ENCODE measurements at regions not wholly inside any gene's neighbourhood (a gene's known extent, or its start where the extent isn't known, plus 50 kb on each side); places are given as distances from the start of the nearest gene placed in this dataset.

DNA sequence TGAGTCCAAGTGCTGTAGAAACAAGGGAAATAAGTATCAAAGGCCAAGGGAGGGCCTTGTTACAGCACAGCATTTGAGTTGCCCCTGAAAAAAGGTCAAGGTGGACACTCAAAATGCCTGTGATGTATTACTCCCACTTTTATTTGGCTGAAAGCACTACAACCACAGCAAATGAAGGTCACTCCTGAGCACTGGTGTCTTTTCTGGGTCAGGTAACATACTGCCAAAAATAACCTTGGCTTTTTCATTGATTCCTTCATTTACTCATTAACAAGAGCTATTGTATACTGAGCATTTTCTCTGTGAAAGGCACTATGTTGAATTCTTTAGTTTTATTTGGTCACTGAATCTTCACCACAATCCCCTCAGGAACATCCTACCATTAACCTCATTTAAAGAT, 590.3 kb downstream of the BCL11A start:
- no peak for DNase-seq

DNA sequence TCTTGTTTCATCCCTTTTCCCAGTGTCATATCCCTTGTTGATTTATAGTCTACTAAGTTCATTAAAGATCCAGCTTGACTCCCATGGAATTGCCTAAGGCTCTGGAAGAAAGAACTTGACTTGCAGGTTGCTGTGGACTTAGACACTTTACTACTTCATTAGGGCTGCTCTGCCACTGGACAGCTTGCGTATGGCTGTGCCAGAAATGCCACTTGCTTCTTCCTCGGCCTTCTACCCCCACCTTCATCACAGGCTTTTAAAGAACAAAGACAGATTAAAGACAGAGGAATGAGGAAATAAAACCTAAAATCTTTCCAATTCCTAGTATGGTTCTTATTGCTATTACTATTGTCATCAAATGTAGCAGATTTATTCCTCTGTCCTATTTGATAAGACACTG, 591.7 kb downstream of the BCL11A start:
- DNase-seq: no peak

DNA sequence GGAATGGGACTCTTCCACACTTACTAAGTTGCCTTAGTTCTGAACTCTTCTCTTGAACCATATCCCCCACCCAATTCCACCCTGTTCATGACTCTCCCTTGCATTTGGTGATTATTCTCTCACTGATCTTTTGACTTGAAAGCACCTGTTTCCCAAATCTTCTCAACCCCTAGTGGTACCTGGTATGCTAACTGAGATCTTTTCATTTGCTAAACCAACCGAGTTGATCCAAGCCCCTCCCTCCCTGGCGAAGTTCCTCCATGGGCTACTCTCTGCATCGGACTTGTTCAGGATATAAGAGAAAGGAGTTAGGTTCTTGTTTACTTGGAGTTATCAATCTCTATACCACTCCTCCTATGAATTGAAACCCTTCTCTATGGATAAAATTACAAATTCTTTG, 593.5 kb downstream of the BCL11A start:
- DNase-seq: no peak

DNA sequence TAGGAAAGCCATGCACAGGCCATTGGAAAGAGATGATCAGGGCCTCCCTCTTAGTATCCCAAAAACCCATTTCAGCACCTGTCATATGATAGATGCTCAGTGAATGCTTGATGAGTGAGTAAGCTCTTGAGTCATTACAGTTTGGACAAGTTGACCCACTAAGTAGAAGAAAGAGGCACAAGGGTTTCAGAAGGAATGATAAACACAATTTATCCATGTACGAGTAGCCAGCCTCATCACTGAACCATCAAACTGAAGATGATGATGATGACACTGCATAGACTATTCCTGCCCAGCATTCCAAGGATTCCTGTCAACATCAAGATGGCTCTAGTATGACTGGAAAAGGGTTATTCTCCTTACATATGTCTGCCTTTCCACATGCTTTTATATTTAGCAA, 596.0 kb downstream of the BCL11A start:
- no peak for DNase-seq

DNA sequence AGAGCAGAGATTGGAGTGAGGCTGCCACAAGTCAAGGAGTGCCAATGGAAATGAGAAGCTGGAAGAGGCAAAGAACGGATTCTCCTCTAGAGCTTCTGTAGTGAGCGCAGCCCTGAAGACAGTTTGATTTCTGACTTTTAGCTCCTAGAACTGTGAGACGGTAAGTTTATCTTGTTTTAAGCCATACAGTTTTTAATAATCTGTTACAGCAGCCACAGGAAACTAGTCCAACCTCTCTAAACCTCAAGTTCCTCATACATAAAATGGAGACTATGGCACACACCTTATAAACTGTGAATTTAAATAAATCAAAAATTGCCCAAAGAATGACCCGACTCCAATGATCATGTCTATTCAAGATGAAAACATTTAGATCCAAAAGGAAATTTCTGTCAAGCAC, 596.5 kb downstream of the BCL11A start:
- DNase-seq: no peak

DNA sequence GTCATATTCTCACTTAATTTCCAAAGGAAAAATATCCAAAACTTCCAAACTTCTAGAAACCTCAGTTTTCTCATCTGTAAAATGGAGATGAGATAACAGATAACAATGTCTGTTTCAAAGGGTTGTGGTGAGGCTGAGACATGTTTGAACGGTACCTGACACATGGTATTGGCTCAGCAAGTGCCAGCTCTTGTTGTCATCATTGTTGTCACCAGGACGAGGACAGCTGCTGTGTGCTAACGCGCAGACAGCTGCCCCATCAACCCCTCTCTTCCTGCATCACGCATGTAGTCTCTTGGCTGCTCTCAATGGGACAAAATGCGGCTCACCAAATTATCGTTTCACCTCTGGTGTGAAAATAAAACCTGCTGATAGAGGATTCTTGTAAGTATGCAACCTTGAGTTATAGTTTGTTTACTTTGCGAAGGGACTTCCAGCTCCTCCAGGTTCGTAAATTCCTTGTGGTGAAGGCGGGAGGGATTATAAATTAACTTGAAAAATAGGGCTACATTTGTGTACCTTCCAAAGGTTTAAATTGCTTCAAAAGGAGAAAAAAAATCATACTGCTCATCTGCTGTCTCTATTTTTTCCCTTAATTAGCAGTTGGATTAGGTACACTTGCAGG, 605.4 kb downstream of the BCL11A start:
- DNase-seq: no peak

DNA sequence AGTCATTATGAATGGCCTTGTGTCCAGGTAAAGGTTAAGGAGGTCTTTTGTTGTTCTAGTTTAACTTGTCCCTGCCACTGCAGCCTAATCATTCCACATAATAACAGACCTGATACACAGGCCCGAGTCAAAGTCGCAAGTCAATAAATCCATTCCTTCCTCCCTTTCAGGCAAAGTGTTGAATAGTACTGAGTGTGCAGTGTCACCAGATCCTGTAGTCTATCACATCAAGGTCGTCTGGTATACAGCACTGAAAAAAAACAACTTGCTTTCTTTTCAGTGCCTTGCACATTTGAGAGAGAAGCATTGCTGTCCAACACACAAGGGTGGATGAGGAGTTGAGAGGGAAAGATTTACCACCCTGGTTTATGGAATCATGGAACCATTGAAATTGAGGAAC, 606.2 kb downstream of the BCL11A start:
- DNase-seq: no peak

DNA sequence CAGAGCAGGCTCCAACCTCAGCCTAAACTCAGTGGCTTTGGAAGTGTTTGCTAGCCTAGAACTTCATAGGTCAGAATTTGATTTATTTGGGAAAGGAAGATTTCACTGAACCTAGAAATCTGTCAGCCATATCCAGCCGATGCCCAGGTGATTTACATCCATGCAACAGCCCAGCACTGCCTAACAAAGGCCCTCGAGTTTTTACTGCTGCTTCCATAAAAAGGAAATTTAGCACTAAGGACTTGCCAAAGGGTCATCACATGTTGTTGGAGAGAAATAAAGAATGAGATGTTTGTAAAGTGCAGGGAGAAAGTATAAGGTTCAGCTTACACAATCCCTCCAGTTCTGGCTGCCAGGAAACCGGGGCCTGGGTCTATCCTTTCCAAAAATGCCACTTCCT, 614.2 kb downstream of the BCL11A start:
- no peak for DNase-seq

DNA sequence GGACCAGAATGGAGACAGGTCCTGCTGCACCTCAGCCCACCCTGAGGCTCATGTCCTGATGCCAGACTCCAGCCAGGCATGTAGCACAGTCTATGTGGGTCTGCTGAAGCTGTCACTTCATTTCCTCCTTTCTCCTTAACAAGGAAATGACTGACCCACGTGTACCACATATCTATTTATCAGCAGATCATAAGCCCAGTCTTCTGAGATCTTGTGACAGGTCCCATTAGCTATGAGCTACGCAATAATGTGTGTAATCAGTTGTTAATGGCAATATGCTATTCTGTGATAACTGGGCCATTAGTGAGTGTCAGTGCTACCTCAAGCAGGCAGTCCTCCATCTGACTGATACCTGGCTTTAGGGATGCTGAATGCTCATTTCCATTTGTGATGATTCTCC, 615.3 kb downstream of the BCL11A start:
- DNase-seq: no peak

DNA sequence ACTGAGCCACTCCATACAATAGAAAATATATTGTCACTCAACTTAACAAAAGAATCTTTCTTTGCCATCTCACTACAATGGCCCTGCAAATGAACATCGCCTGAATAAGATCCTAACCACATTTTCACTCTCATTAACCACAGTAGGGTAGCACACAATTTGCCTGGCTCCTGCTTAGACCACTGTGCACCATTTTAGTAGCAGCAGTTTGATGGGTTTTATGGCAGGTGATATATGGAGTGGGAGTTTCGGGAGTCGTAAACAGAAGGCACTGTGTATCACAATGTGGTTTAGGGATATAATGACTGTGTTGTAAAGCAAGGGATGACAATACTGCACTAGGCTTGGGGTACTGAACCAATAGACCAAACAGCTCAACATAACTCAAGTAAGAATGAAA, 617.4 kb downstream of the BCL11A start:
- DNase-seq: no peak

DNA sequence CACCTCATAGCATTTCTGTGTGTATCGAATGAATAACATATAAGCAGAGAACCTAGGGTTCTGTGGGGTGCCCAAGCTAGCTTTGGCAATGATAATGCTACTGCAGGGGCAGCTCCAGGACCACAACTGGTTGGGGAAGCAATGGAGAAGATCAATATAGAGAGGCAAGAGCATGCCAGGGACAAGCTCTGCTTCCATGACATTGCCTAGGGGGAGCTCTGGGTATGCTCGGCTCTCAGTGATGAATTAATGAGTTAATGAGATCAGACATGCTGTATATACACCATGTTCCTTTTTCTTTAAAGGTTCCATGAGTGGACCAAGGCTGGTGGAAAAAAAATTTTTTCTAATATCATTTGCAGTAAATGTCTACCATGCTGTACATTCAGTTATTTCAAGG, 618.4 kb downstream of the BCL11A start:
- DNase-seq: no peak

DNA sequence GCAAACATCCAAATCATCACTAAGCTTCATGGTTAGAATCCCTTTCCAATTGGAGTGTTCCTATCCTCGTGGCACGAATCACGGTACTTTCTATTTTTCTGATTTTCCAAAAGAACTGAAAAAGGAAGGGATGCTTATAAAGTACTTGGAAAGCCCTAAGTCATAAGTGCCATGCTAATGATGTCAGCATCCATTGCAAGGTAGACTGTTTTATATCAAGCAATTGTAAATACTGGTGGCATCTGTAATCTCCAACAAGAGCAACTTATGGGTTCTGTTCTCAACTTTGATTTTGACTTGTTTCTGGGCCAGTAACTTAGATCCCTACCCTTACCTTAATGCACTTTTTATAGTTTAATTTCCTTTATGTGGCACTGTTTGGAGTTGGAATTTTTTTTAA, 619.5 kb downstream of the BCL11A start:
- no peak for DNase-seq

DNA sequence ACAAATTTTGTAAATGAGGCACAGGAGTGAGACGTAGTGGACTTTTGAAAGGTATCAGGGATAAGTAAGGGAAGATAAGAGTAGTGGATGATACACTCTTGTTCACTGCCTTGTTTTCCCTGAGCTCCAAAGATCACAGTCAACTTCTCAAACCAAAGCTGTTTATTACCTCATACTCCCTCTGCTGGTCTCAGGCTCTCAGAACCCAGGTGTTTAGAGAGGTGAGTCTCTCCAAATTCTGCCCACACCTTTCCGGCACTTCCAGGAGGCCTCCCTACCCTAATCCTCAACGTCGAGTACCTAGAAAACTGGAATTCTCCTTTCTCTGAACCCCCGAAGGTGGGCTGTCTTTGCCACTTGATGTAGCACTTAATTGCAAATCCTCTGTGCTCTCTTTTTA, 621.1 kb downstream of the BCL11A start:
- DNase-seq: no peak

DNA sequence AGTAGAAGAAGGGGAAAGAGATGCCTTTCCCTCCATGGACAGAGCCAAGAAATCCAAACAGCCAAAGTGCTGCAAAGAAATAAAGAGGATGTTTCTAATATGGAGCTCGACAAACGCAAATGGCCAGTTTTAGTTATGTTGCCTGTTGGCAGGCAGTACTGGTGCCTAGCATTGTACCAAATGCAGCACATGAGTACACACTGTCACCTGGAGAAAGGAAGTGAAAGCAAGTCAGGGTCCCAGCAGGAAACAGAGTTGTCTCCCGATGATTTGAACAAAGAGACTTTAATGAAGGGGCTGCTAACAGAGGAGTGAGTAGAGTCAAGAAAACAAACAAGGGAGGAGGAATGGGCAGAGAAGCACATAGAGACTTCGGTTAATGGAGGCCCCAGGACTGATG, 623.0 kb downstream of the BCL11A start:
- no peak for DNase-seq

DNA sequence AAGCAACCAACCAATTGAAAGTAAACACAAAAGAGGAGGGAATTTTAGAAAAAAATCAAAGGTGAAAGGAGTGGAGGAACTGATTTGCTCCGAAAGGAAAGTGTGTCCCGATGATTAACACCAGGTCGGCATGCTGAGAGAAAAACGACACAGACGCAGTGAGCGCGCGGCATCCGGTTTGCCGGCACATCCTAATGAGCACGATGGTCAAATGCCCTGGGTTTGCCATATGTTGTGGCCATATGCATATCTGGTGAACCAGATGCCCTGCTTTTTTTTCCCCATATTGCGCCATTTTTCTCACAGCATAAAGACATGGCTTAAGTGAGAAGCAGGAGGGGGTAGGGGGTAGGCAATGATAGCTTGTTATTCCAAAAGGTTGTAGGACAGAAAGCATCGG, 626.7 kb downstream of the BCL11A start:
- DNase-seq: no peak

DNA sequence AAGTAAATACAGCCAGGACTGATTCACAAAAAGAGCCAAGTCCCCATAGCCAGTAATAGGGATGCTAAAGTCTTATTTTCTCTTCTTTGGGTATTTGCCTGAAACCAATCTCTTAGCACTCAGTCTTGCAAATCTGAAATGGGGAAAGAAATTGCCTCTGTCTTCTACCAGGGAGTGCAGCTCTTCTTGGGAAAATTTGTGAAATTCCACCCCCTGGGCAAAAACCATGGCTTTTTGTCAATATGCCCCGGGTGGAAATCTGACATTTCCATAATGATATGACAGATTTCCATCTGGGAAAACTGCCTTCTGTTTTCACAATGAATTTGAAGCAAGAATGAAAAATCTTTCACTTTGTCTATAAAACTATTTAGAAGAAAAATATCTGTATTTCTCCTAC, 628.1 kb downstream of the BCL11A start:
- DNase-seq: no peak

DNA sequence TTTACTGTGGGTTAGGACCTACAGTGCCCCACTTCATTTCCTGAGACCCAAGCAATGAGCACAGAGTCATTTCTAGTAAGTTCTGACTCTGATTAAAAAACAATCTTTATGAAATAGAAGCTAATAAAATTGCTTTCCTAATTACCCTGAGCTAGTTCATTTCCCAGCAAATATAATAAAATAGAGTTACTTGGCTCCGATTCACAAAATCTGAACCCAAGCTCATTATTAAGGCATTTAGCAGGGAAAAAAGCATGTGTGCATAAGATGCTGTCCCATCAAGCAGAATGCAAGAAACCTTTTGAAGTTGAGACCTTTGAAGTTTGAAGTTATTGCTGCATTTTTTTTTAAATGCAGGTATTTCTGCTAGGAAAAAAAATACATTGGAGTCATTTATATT, 629.1 kb downstream of the BCL11A start:
- DNase-seq: no peak

DNA sequence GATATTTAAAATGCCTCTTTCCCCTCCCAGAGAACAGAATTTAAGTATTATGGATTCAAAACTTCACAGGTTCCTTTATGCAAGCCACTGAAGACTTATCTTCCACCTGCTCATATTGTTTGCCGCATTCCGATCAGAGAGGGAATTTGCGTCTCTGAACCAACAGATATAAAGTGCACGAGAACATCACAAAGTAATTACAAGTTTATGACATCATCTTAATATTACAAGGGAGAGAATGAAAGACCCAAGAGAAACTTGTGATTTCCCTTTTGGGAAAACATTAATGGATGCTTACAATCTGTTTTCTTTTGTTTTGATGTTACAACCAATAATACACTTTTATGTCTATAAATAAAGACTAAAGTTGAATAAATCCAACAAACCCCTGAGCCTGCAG, 631.0 kb downstream of the BCL11A start:
- no peak for DNase-seq

DNA sequence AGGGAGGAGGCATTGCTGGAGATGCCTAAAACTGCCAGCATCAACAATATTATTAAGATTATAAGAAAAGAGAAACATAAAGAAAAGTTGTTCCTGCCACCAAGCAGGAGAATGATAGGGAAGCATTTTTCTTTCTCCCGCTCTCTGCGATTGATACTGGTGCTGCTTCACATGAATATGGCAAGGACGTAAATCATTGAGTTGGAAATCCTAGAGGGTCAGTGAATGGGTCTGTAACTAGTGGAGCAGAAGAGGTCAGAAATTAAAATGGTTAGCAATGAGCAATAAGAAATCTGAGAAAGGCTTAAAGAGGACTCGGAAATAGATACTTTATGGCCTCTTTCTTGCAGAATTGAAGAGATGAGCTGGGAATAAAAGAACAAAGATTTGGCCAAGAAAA, 631.7 kb downstream of the BCL11A start:
- no peak for DNase-seq

DNA sequence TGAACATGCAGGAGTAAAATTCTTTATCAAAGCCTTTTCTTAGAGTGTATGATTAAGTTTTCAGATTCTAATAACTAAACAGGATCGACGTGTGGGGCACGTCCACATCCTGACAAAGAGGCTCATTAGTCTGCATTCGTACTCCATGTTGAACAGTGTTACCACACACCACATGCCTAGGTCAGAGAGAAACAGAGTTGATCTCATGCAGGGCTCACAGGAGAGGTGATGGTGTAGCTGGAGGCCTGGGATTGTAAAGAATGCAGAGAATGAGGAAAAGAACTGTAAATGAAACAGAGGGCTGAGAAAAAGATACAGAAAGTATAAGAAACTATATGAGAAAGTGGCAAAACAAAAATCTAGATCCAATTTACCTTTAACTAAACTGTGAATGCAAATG, 632.5 kb downstream of the BCL11A start:
- no peak for DNase-seq

DNA sequence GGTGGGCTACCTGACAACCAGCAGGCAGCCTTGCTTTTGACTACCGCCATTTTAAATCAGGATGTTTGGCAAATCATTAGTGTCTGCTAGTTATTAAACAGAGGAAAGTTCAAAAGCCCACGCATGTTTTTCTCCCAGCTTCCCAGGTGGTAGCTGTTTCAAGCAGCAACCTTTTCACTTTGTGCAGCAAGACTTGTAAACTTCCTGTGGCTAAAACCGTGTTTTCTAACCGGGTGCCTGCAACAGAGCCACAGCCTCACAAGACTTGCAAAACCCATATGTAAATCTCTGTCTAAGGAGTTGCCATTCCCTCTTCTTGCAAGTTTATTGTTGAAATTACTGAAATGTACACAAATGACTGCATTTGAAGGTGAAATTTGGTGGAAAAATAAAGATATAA, 633.1 kb downstream of the BCL11A start:
- no peak for DNase-seq

DNA sequence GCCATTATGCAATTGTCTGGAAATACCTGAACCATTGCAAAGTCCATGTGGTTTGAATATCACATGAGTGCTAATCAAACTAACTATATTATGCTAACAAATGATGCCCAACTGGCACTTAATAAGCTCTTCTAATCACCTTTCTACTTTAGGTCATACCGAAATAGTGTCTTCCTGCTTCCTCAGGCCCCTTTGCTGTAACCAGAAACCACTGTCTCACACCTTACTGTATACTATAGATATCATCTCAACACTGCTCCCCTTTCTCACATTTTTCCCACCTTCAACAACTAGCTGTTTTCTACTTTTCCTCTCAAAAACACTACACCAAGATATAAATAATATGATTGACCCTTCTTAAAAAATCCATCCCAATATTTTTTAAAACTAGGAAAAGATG, 633.9 kb downstream of the BCL11A start:
- no peak for DNase-seq

DNA sequence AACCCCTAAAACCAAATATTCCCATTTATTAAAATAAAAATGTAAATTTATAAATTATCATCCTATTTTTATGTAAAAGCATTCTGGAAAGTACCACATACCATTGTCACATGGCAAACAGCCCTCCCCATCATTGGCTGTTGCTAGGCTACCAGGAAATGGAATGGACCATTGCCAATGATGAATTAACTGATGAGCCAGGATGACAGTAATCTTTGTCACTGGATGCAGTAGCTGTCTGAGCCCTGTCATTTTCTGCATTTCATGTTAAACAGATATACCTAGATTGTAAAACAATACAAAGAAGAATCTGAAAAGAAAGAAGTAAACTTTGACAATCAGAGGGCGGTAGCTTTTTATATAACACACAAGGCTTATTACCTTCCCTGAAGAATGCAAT, 641.4 kb downstream of the BCL11A start:
- no peak for DNase-seq

DNA sequence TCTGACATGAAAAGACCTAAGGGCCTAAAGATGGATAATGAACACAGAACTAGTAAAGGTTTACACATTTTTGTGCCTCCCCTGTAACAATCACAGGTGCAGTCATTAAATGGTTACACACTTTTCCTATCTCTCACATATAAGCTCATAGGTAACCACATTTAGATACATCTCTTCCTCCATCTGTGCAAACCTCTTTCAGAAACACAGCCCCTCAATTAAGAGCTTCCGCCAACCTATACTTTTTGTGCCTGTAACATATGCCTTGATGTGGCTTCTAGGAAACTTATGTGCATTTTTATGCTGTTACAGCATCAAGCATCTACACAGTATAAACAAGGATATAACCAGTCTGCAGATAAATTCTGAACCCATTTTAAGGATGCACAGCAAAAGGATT, 643.3 kb downstream of the BCL11A start:
- DNase-seq: no peak

DNA sequence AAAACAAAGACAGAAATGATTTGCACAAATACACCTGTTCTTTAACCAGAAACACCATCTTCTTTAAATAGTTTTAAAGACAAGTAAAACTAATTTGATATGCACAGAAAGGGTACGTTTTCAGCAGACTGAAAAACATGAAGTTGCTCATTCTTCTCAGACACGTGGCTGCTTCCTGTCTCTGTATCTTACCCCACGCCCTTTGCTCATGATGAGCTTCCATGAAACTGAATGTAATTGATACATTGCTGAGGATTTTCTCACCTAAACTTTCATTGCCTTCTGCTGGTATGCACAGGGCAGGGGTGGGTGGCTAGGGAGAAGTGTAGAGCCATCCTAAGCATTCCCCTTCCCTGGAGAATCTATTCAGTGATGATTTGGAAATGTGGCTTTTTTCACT, 644.3 kb downstream of the BCL11A start:
- DNase-seq: no peak

DNA sequence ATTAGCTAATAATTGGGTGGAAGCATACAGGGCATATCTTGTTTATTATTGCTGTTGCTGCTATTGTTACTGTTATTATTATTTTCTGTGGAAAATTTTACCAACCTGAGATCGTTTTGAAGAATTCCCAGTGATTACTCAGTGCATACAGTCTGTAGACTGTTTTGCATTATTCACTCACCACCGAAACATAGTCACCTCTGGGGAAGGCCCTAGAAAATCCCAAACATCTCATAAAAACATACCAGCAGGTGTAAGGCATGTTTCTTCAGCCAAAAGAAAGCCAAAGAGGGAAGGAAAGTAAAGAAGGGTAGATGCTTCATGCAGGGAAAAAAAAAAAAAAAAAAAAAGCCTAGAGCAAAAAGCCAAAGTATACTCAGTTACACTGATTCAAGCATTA, 647.7 kb downstream of the BCL11A start:
- DNase-seq: no peak
